Skin of body (tissue), 1 donor: ENCODE measurements at regions not wholly inside any gene's neighbourhood (a gene's known extent, or its start where the extent isn't known, plus 50 kb on each side); places are given as distances from the start of the nearest gene placed in this dataset.

Experiments used
- DNase-seq: peaks from one replicate; lab custom pipeline; 2025; lab: John Stamatoyannopoulos, UW

- no peak for DNase-seq
Measured at GRCh38 chr7:23972057-23972456, 262.0 kb downstream of the STK31 start.

GRCh38 chr7:23973264-23973663, 263.2 kb downstream of the STK31 start:
- DNase-seq: no peak

- no peak for DNase-seq
Measured at GRCh38 chr7:23980081-23980480, 270.1 kb downstream of the STK31 start.

GRCh38 chr7:23981314-23981713, 271.3 kb downstream of the STK31 start:
- DNase-seq: no peak

- DNase-seq: no peak
Measured at GRCh38 chr7:23981758-23982157, 271.7 kb downstream of the STK31 start.

- DNase-seq: no peak
Measured at GRCh38 chr7:24005517-24005916, 278.5 kb upstream of the NPY start.

GRCh38 chr7:24010495-24010894, 273.5 kb upstream of the NPY start:
- no peak for DNase-seq

- no peak for DNase-seq
Measured at GRCh38 chr7:24017519-24017918, 266.5 kb upstream of the NPY start.

GRCh38 chr7:24018331-24018730, 265.7 kb upstream of the NPY start:
- DNase-seq: no peak

GRCh38 chr7:24019841-24020240, 264.1 kb upstream of the NPY start:
- no peak for DNase-seq

GRCh38 chr7:24024276-24025068, 259.5 kb upstream of the NPY start:
- DNase-seq: no peak

- no peak for DNase-seq
Measured at GRCh38 chr7:24025094-24025493, 258.9 kb upstream of the NPY start.

GRCh38 chr7:24025765-24026164, 258.2 kb upstream of the NPY start:
- DNase-seq: no peak

- no peak for DNase-seq
Measured at GRCh38 chr7:24026351-24026750, 257.6 kb upstream of the NPY start.

GRCh38 chr7:24029068-24029467, 254.9 kb upstream of the NPY start:
- DNase-seq: no peak

GRCh38 chr7:24034251-24034650, 249.7 kb upstream of the NPY start:
- no peak for DNase-seq

GRCh38 chr7:24035366-24036032, 248.5 kb upstream of the NPY start:
- no peak for DNase-seq

GRCh38 chr7:24036033-24036412, 248.0 kb upstream of the NPY start:
- no peak for DNase-seq

- DNase-seq: no peak
Measured at GRCh38 chr7:24038993-24039392, 245.0 kb upstream of the NPY start.

GRCh38 chr7:24039991-24040624, 243.9 kb upstream of the NPY start:
- DNase-seq: no peak

- no peak for DNase-seq
Measured at GRCh38 chr7:24042028-24042427, 242.0 kb upstream of the NPY start.

GRCh38 chr7:24049296-24049695, 234.7 kb upstream of the NPY start:
- DNase-seq: no peak
